Right lung (tissue), 2 donors: ENCODE measurements at regions not wholly inside any gene's neighbourhood (a gene's known extent, or its start where the extent isn't known, plus 50 kb on each side); places are given as distances from the start of the nearest gene placed in this dataset.

Source experiments
- DNase-seq, 2 donors: peaks; one replicate each; pipeline ENCODE4 v3.0.0-alpha.2; 2013

GRCh38 chr11:104433751-104434150 lies 269.8 kb upstream of the PDGFD start:
- DNase-seq, result no peak

GRCh38 chr11:104432981-104433380 lies 269.0 kb upstream of the PDGFD start:
- no peak for DNase-seq

- DNase-seq, result no peak
These were observed 268.6 kb upstream of the PDGFD start for GRCh38 chr11:104432526-104432925.

GRCh38 chr11:104422324-104422944 lies 258.5 kb upstream of the PDGFD start:
- no peak for DNase-seq

GRCh38 chr11:104410336-104410735 lies 246.4 kb upstream of the PDGFD start:
- no peak for DNase-seq

GRCh38 chr11:104408630-104409029 lies 244.7 kb upstream of the PDGFD start:
- DNase-seq, result no peak

- no peak for DNase-seq
These were observed 241.3 kb upstream of the PDGFD start for GRCh38 chr11:104405277-104405676.

- no peak for DNase-seq
These were observed 240.6 kb upstream of the PDGFD start for GRCh38 chr11:104404231-104405175.

GRCh38 chr11:104402812-104403521 lies 239.0 kb upstream of the PDGFD start:
- DNase-seq, result no peak

GRCh38 chr11:104394508-104394907 lies 230.6 kb upstream of the PDGFD start:
- no peak for DNase-seq

GRCh38 chr11:104390651-104391050 lies 226.7 kb upstream of the PDGFD start:
- no peak for DNase-seq

- no peak for DNase-seq
These were observed 221.9 kb upstream of the PDGFD start for GRCh38 chr11:104385884-104386283.

GRCh38 chr11:104380358-104380757 lies 216.4 kb upstream of the PDGFD start:
- no peak for DNase-seq

GRCh38 chr11:104372111-104372510 lies 208.2 kb upstream of the PDGFD start:
- no peak for DNase-seq

GRCh38 chr11:104370478-104370877 lies 206.5 kb upstream of the PDGFD start:
- no peak for DNase-seq

GRCh38 chr11:104369761-104370160 lies 205.8 kb upstream of the PDGFD start:
- no peak for DNase-seq

- no peak for DNase-seq
These were observed 202.4 kb upstream of the PDGFD start for GRCh38 chr11:104366321-104366734.

- no peak for DNase-seq
These were observed 201.7 kb upstream of the PDGFD start for GRCh38 chr11:104365676-104366075.

GRCh38 chr11:104361975-104362374 lies 198.0 kb upstream of the PDGFD start:
- no peak for DNase-seq

- no peak for DNase-seq
These were observed 188.1 kb upstream of the PDGFD start for GRCh38 chr11:104352036-104352435.

GRCh38 chr11:104343578-104343977 lies 179.6 kb upstream of the PDGFD start:
- no peak for DNase-seq

- no peak for DNase-seq
These were observed 176.6 kb upstream of the PDGFD start for GRCh38 chr11:104340590-104340989.
